ENCODE measurements at regions not wholly inside any gene's neighbourhood (a gene's known extent, or its start where the extent isn't known, plus 50 kb on each side); places are given as distances from the start of the nearest gene placed in this dataset.
"Not testable (repeated sequence)": the region's sequence is repeated elsewhere in the genome, so short reads cannot be mapped to it uniquely, and the experiment has no call there.

- no peak for DNase-seq (ENCODE audit: low read depth, low spot score)
- peak overlapping the region; percentile 76 for H3K27ac ChIP-seq
These were observed 112.4 kb upstream of the ZNF648 start for GRCh38 chr1:182173808-182174512.

- no peak for DNase-seq (ENCODE audit: low read depth, low spot score)
- no peak overlapping the region for H3K27ac ChIP-seq
These were observed 111.2 kb upstream of the ZNF648 start for GRCh38 chr1:182172699-182173098.

GRCh38 chr1:182170891-182171461 lies 109.5 kb upstream of the ZNF648 start:
- DNase-seq (ENCODE audit: low read depth, low spot score) = no peak
- no peak overlapping the region for H3K27ac ChIP-seq

DNA sequence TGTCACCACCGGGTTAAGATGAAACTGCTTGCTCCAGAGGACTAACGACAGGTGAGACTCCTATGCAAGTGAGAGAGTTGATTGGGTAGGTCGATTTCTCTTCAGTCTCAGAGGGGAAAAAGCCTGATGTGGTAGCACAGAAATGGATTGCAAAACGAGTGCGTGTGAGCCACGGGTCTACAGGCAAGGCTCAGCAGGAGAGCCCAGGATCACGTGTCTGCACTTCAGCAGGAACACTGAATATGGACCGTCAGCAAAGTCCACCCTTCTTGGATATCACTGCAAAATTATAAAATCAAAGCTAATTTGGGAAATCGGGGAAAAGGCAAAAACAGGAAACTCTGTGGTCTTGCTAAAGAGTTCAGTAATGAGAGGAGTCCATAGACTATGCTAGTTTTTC lies 107.7 kb upstream of the ZNF648 start:
- no peak for DNase-seq (ENCODE audit: low read depth, low spot score)
- H3K27ac ChIP-seq = no peak overlapping the region

DNA sequence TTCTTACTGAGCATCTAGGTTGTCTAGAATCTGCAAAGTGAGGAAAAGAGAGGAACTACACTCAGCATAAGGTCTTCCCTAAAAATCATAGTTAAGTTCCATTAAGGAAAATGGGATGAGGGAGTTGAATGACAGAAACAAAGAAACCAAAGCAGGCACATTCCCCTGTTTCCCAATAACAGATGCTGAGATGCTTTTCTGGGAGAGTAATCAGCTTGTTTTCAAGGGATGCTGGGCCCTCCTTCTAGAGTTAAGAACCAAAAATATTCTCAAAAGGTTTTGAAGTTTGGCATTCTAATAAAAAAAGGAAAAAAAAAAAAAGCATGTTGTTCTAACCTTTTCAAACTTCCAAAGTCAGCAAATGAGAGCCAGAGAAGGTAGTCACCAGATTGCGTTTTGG lies 105.2 kb upstream of the ZNF648 start:
- DNase-seq (ENCODE audit: low read depth, low spot score) = no peak
- no peak overlapping the region for H3K27ac ChIP-seq

DNA sequence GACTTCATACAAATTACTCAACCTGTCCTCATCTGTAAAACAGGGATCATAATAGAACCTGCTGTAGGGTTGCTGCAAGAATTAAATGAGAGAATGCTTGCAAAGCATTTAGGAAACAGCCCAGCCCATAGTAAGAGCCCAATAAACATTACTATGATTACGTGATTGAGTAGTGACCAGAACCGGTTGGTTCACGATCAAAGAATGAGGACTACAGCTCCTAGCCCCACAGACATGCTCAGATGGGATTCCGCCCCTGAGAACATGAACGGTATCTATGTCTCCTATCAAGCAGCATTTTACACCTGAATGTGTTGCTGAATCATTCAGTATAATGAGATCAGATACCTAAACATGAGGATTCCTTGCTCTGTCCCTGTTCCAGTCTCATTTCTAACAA lies 104.8 kb upstream of the ZNF648 start:
- H3K27ac ChIP-seq = no peak overlapping the region
- no peak for DNase-seq (ENCODE audit: low read depth, low spot score)

DNA sequence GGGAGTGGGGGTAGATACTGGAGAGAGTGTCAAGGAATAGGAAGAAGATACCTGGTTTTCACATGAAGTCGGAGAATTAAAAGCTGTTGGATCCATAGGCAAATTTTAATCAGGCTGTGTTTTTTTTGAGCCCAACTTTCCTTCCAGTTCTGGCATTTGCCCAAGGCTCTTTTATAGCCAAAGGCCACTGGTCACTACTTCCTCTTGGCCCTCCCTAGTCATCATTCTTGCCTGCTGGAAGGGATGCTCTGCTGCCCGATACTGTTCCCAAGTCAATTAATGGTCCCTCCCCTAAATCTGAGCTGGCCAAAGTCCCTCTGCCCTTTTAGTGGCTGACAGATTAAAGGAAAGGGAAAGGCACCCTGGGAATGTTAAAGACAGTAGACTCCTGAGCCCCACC lies 102.8 kb upstream of the ZNF648 start:
- DNase-seq (ENCODE audit: low read depth, low spot score) = no peak
- no peak overlapping the region for H3K27ac ChIP-seq

DNA sequence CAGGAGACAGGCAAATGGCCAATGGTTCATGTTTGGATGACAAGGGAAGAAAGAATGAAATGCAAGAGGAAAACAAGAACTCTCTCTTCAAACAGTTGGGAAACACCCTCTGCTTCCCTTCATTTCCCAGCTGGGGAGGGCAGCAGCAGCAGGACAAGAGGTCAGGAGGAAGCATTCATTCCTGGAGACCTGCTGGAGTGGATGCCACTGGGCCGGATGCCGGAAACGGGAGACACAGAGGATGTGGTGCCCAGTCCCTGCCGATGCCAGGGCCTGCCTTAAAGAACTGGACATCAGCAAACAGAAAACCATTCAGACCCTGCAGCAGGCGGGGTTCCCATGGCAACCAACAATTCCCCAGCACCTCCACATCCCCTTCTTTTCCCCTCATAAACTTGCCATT lies 102.3 kb upstream of the ZNF648 start:
- no peak overlapping the region for H3K27ac ChIP-seq
- no peak for DNase-seq (ENCODE audit: low read depth, low spot score)

GRCh38 chr1:182159443-182159842 lies 97.9 kb upstream of the ZNF648 start:
- no peak overlapping the region for H3K27ac ChIP-seq
- no peak for DNase-seq (ENCODE audit: low read depth, low spot score)

DNA sequence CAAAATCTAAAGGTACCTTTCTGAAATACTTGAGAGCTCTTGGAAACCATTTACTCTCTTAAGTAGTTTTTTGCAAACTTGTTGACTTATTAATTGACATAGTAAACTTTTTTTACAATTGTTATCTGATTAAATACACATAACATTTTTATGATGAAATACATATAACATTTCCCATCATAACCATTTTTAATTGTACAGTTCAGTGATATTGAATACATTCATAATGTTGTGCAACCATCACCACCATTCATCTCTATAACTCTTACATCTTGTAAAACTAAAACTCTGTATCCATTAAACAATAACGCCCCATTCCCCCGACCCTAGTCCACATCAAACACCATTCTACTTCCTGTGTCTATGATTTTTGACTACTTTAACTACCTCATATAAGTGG lies 95.7 kb upstream of the ZNF648 start:
- H3K27ac ChIP-seq = no peak overlapping the region
- no peak for DNase-seq (ENCODE audit: low read depth, low spot score)

DNA sequence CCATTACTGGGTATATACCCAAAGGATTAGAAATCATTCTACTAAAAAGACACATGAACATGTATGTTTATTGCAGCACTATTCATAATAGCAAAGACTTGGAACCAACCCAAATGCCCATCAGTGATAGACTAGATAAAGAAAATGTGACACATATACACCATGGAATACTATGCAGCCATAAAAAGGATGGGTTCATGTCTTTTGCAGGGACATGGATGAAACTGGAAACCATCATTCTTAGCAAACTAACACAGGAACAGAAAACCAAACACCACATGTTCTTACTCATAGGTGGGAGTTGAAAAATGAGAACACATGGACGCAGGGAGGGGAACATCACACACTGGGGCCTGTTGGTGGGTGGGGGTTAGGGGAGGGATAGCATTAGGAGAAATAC lies 92.9 kb upstream of the ZNF648 start:
- H3K27ac ChIP-seq; DNase-seq (ENCODE audit: low read depth, low spot score): not testable (repeated sequence)

DNA sequence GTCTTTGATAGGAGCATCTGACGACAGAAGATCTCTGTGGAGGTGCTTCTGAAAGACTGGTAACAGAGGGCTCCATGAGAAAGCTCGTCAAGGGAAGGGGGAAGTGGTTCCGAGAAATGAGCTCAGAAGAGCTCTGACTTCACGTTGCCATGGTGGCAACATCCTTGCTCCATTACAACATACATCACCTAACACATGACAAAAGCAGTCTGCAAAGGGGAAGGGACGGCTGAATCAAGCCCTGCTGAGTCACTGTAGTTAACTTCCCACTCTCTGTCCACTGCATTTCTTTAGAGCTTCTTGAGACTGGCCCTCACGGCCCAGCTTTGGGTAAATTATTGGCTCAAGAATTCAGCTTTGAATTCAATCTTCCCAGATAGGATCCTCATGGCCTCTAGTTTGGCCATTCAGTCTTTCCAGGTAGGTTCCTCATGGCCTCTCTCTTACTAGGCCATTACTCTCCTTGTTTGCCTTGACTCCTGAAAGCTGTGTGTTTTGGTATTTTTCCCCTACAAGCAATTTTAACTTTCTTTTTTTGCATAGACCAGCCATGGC lies 88.0 kb upstream of the ZNF648 start:
- no peak overlapping the region for H3K27ac ChIP-seq
- DNase-seq (ENCODE audit: low read depth, low spot score) = peak; percentile 62

GRCh38 chr1:182147951-182148350 lies 86.4 kb upstream of the ZNF648 start:
- DNase-seq (ENCODE audit: low read depth, low spot score) = no peak
- no peak overlapping the region for H3K27ac ChIP-seq

GRCh38 chr1:182147136-182147820 lies 85.8 kb upstream of the ZNF648 start:
- no peak for DNase-seq (ENCODE audit: low read depth, low spot score)
- H3K27ac ChIP-seq = no peak overlapping the region

DNA sequence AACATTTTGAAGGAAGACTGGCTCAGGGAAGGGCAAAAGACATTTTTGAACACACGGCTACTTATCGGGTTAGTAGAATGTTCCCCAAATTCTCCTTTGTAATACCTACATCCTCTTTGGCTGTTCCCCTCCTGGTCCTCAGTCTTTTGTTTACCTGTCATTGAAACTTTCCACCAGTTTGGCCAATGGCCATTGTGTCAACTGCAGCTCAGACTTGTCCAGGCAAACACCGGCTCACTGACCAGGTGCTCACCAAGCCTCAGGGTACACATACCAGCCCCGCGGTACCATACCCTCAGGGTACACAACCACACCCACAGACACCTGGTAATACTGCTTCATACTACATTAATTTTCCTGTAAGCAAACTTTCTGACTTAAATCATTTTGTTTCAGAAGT lies 84.8 kb upstream of the ZNF648 start:
- peak overlapping the region; percentile 89 for H3K27ac ChIP-seq
- DNase-seq (ENCODE audit: low read depth, low spot score) = no peak

GRCh38 chr1:182145441-182145840 lies 83.9 kb upstream of the ZNF648 start:
- peak overlapping the region; percentile 89 for H3K27ac ChIP-seq
- DNase-seq (ENCODE audit: low read depth, low spot score) = no peak

DNA sequence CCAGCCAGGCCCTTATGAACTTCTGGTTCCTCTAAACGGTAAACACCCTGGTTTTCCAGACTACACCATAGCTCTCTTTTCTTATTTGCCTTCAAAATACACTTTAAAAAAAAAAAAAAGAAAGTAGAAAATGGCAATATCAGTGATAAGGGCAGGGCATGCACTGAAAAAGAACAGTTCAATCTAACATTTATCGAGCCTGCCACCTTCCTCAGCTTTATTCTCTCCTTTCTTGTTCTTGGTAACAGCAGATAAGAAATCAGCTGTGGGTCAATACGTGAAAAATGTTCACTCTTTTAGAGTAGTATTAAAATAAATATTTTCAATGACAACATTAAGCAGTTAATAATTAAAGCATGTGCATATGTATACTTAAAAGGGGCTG lies 83.1 kb upstream of the ZNF648 start:
- peak overlapping the region; percentile 89 for H3K27ac ChIP-seq
- no peak for DNase-seq (ENCODE audit: low read depth, low spot score)

DNA sequence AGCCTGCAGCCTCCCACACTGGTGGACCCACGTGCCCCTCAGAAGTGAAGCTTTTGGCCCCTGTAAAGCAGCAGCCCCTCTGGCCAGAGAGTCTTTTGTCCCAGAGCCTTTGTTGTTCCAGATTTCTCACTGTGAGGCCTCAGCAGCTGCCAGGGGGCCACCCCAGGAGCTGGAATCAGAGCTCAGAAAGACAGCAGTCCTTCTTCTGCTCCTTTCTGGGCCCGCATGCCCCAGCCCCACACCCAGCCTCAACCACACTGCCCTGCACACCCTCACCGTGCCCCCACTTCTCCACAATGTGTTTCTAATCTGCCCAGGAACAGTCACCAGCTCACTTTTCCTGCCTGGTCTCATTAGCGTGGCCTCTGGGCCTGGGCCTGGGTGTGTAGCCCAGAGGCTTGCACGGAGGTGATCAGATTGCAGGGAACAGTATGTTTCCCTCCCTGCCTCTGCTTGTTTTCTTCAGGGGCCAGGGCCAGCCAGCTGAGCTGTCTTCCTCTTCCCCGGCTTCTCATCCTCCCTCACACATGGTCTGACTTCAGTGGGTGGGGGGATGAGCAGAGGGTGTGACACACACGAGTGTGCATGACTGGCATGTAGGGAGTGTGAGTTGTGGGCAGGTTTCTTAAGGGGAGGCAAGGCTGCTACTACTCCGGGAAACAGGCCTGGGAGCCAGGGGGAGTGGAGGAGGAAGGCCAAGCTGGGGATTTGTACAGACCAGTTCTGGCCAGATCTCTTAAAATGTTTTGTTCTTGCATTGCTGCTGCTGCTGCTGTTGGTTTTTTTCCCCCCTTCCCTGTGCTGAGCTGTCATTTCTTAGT lies 82.5 kb upstream of the ZNF648 start:
- DNase-seq (ENCODE audit: low read depth, low spot score) = peak; percentile 69
- H3K27ac ChIP-seq = peak overlapping the region; percentile 89

- H3K27ac ChIP-seq = peak overlapping the region; percentile 89
- DNase-seq (ENCODE audit: low read depth, low spot score) = peak; percentile 12
These were observed 81.7 kb upstream of the ZNF648 start for GRCh38 chr1:182143154-182143657.

DNA sequence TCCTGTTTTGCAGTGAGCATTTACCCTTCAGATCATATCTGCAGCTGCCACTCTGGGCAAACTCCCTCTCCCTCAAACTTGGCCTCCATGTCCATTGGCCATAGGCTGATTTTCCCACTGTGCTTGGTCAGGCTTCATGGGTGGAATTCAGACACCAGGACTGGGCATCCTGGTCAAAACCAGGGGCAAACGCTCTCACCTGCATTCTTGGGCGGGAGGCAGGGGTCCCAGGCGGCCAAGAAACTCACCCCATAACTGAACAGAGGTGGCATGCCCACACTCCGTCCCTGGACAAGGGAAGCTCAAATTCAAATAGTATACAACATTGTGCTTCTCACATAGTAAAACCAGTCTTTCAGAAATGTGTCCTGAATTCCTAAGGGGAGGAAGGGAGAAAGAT lies 81.1 kb upstream of the ZNF648 start:
- no peak overlapping the region for H3K27ac ChIP-seq
- DNase-seq (ENCODE audit: low read depth, low spot score) = no peak

All from epithelial cell of prostate (primary cell).